Superior temporal gyrus (tissue), 1 donor: ENCODE measurements at regions not wholly inside any gene's neighbourhood (a gene's known extent, or its start where the extent isn't known, plus 50 kb on each side); places are given as distances from the start of the nearest gene placed in this dataset.

Experiments used
- DNase-seq: peaks from one replicate; pipeline ENCODE4 v3.0.0-alpha.2; 2016; ENCODE audit errors: extremely low spot score

DNA sequence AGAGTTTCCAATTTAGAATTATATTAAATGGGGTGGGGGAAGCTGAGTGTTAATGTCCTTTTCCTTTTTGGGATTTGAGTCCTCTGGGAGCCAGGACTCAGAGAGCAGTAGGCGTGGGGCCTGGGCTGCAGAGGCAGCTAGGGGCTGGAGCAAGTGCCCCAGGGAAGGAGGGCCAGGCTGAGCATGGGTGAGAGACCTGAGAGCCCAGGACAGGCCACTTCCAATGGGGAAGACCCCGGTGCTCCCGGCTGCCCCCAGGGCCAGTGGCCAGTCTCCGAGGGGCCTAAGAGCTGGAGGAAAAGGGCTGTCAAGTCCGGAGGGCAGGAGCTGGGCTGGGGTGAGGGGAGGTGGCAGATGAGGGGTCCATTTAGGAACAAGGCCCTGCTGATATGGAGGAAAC lies 371.5 kb downstream of the ZNF536 start:
- no peak for DNase-seq

DNA sequence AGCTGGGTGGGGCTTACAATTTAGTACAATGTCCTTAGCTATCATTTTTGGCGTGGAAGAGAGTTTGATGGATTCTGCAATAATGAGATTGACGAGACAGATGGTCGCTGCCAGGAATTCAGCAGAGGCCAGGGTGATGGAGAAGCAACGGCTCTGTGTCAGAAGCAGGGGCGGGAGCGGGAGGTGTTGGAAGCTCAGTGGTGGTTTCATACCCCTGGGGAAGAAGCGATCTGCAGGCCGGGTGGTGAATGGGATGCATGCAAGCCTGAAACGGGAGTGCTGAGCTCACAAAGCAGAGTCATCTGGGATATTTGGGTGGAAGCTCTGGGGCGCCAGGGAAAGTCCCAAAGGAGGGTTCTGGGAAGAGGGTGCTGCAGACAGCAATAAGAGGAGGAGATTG lies 370.8 kb downstream of the ZNF536 start:
- no peak for DNase-seq

DNA sequence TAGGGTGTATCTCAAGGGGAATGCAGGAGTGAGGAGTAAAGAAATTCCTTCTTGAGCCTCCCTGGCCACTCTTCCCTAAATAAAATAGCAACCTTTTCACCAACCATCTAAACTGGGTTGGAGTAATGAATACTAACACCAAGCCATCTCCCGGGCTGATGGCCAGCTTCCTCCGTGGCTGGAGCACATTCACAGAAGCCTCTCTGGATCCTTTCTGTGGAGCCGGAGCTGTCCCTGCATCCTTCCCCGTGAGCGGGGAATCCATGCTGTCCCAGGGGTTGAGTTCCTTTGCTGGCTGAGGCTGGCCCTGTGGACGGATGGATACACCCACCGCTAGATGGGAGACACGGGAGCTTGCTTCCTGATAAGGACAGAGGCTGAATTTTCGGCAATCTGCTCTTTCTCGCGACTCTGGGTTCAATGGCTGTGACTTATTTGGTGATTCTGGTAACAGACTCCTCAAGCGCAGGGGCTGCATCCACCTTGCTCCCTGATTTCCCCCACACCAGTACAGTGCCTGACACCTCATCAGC lies 370.3 kb downstream of the ZNF536 start:
- DNase-seq: no peak

DNA sequence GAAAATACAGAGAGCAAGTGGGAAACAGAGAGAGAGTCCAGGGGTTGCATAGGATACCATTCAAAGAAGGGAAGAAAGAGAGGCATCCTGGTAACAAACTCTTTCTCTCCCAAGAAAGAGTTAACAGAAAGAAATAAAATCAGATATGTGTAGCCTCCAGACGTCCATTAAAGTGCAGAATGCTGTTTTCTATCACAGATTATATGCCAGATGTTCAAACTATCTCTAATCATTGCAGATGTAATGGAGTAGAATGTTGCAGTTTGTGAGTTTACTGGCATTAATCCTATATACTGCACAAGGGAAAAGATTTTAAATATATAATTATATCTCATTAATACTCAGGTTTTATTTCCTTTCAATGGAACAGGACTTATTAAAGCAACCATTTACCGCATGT lies 369.4 kb downstream of the ZNF536 start:
- DNase-seq: no peak

DNA sequence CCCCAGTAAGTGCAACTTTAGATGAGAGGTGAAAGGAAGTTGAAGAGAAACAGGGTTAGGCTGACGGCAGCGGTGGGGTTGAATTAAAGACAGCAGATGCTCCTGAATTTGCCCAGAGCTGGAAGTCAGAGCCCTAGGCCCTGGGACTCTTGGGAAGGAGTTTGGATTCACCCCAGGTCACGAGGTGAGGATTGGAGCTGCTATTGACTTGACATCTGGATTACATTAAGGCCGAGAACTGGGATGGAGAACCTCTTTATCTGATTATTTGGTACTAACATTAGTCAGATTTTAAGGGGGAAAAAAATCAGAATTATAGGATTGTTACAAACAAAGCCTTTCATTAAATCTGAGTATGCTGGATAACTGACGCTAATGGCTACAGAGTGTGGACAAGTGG lies 367.2 kb downstream of the ZNF536 start:
- DNase-seq: no peak

DNA sequence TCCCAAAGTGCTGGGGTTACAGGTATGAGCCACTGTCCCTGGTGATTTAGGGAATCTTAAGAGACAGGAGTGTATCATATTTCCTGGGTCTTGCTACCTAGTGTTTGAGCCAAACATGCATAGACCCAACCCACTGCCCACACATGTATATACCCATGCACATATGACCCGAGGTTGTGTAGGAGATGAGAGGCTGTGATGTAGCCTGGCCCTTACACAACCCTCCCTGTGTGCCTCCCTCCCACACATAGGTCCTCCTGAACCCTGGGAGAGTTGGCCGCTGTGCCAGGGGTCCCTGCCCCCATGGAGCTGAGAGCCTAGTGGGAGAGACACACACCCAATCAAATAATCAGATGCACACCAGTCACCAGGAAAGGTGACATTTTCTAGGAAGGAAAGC lies 365.9 kb downstream of the ZNF536 start:
- no peak for DNase-seq

DNA sequence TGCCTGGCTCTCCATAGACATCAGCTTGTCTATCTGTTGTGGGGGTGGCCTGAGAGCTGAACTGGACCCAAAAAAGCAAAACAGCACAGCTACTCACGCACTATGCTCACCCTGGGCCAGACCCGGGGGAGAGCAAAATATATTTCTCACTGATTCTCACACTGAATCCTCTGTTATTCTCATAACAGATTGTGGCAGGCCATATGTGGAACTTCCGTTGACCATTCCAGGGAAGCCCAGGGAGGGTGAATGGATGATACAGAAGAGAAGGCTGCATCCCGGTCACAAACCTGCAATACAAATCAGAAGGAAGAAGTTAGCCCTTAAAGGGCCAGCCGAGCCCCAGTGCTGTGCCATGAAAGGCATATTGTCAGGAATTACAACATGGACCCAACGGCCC lies 362.5 kb downstream of the ZNF536 start:
- DNase-seq: no peak

DNA sequence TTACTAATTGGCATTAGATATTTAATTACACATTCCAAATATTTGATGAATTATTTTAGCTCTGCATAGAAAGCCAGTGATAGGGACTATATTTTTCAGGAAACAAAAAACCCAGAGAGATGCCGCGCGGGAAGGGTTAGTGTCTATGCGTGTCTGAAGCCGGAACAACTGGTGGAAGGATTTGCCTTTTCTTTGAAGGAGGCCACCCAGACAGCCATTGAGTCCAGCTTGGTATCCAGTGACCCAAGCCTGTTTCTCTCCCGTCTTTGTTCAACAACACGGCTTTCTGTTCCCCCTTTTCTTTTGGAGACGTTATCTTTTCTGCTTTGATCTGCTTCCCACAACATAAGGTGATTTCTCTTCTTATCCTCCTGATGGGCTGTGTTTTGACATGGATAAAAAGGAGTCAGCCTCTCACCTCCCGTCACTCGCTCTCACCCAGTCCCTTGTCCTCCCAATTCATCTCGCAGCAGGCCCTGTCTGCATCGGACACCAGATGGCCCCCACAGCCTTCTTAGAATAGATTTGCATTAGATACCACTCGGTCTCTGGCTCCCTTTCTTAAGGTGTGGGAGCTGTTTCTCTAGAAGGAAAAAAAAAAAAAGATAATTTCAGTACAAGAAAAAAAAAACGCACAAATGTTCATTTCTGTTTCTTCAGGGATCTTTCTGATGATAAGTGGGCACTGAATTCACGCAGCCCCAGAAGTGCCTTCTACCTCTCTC lies 361.8 kb downstream of the ZNF536 start:
- DNase-seq: peak; percentile 63

DNA sequence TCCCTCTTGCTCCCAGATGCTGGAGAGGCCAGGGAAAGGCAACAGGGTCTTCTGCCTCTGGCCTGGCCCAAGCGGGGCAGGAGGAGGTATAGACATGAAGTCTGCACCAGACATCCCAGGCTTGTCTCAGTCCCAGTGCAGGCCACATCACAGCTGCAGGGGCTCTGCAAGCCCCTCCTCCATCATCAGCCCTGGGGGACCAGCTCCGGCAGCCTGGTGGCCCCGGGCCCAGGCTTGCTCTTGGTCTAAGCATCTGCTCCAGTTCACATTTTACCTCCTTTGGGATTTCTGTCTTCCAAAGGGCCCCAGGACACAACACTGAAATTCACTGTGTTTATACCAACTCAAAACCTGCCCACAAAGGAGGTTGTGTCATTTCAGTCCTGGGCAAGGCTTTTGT lies 359.4 kb downstream of the ZNF536 start:
- no peak for DNase-seq

DNA sequence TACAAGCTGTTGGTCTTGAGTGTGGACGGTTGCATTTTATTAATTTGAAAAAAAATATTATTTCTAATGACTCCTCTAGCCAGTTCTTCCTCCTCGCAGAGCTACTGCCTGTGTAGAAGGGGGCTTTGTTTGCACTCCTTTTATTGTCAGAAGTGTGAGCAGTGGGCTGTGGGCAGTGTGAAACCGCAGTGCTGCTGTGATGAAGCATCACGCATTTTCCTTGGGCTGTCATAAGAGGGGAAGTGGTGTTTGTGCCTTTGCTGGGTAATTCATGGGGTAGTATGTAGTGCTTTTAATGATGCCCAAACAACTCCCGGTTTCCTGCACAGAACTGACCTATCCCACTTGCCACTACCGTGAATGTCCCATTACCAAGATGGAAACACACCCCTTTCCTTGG lies 357.3 kb downstream of the ZNF536 start:
- DNase-seq: no peak

DNA sequence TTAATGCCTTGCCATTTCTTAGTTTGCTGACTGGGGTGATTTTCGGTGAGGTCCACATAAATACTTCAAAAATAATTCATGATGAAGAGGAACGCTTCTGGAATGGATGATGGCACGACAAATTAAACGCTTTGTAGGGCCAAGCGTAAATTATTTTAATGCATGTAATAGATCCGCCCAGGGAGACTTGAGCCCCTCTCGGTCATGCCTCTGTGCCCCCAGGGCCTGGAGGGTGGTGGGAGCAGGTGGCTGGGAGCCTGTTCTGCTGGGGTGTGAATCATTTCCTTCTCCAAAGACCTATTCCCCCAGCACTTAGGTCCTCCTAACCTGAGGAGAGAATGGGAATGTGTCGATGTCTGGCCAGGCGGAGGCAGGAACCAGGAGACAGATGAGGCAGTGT lies 350.6 kb downstream of the ZNF536 start:
- no peak for DNase-seq

DNA sequence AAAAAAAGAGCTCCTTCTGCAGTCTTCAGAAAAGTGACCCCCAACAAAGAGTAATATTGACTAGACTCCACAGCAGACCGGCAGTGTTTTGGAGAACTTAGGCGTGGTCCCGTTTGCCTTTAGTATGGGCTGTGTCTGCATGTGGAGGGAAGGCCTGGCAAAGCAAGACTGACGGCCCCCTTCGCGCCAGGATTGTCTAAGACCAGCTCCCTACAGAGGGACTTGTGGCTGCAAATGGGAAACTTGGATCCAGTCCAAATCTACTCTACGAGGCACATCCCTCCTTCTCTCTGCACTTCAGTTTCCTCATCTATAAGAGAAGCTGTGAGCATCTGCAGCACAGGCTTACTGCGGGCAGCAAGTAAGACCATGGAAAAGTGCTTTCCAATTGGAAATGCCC lies 350.0 kb downstream of the ZNF536 start:
- DNase-seq: no peak

DNA sequence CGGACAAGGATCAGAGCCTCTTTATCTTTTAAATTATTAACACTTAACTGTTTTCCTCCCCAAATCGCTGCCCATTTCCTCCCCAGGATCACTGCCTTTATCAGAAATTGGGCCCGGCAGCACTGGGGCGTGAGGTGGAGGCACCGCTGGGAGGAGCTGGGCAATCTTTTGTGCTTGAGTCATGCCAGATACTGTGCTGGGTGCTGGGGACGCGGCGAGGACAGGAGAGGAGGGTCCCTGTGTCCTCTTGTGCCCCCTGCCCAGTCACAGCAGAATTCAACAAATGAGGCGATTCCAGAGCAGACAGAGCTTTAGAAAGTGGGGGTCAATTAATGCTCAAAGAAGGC lies 347.8 kb downstream of the ZNF536 start:
- no peak for DNase-seq

DNA sequence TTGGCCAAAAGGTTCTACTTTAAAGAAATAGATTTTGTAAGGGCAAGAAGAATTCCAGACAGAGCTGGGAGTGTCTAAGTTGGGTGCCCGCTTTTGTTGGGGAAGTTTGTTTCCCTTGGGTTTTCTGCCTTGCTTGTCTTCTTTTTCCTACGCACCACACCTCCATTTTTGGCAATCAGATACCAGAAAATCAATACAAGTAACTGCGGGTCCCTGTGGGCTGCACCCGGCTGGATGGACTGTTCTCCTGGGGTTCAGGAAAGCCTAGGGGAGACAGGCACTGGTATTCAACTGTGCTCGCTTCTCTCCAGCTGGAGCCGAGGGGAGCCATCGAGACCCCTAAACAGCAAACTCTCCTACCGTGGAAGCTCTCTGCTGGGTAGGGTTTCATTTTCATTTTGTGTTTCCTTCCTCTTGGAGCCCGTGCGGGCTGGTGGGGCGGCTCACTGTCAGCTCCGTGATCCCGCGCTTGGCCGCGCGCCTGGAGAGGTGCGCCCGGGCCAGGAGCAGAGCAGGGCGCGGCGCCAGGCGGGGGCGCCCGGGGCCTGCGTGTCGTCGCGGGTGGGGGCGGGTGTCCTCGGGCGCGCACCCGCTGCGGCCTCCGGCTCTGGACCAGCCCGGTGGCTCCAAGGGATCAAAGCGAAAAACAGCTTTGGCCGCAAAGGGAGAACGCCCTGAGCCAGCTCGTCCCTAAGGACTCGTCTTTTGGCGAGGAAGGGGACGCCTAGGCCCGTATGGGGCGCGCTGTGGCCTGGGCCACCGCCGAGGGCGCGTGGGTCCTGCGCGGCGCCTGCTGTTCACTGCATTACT lies 347.2 kb downstream of the ZNF536 start:
- DNase-seq: peak; percentile 21

DNA sequence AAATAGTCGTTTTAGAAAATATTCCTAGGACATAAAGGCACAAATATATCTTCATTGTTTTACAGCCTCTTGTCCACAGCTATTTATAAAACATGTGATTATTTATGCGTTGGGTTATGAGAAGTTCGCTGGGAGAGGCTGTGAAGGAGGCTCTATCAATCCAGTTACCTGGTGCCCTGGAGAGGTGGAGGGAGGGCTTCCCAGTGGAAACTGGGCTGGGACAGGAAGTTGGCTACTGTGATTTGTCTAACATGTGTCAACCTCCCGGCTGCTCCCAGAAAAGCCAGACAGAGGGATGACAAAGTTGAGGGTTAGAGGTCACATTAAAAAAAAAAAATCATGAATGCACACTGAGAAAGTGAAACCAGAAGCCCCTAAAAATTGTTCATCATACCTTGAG lies 346.5 kb downstream of the ZNF536 start:
- no peak for DNase-seq

DNA sequence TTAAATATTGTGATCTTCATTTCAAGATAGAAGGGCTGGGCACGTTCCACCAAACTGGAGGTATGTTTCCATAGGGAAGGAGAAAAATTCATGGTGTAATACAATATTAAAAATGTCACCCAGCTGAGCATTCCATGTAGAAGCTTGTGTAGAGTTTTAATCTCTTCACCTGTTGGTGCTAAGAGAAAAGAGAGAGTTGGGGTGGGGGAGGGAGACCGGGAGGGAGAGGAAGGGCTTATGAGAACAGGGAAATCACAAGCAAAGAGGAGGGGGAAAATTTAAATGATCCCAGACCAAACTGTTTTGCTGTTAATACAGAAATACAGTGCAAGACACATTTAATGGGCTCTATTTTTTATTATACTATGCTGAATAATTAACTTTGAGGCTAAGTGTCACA lies 345.8 kb downstream of the ZNF536 start:
- DNase-seq: no peak

DNA sequence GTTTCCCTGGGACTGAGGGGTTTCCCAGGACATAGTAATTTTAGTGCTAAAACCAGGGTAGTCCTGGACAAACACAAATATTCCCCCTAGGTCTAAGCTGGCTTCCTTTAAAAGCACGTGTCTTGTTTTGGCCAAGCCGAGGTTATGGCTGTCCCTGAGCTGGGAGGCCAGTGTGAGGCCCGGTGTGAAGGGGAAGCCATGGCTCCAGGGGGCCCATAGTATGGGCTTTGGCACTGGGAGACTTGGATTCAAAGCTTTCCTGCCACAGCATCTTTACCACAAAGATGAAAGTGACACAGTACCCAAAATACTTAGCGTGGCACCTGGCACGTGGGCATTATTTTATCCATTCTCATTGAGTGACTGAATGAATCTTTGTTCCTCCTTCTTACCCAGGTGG lies 345.2 kb downstream of the ZNF536 start:
- DNase-seq: no peak

DNA sequence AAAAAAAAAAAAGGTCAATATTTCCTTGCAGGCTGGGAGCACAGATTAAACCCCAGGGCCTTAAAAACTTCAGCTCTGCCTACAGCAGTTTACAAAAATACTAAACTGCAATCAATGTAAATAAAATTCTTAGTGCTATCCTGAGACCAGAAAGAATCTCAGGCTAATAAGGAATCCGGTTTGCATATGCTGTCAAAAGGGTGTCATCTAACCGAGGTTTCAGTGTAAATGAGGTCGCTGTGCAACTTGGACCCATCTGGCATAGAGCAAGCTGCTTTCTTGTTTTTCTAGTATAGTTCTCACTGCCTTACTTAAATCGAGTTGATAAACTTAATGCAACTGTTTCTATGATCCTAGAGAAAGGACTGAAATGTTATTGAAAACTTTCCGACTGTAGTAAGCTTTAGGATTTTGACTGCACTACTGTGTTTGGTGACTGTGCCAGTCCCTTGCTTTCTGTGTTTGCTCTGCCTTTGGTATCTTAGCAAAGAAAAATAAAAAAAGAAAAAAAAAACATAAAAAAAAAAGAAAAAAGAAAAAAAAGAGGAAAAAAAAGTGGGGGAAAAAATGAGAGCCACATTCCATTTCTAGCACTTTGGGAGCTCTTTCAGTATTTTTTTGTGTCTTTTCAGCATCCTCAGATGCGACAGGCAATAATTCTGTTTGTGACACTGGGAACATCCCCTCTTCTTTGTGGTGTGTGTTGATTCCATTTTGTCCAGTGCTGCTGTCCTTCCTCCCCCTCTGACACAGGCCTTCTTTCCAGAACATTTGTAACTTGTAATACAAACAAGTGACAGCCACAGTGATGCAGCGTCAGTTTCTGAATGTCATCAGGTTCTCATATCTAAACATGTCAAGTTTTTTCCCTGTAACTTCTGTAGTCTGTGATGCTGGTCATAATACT lies 340.5 kb downstream of the ZNF536 start:
- DNase-seq: no peak

DNA sequence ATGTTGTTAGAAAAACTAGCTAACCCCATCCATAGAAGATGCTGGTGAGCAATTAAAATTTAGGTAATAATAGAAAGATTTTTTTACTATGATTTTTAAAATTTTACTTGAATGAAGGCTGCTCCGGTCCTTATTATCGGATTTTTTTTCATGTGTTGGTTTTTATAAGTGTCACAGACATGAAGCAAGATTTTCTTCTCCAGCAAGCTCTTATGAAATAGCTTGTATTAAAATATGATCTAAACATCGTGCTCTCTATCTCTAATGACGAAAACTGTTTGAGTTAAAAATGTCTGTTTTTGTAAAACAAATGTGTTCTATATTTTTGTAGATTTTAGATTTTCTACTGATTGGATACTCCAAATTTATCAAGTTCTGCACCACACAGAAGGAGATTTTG lies 339.6 kb downstream of the ZNF536 start:
- no peak for DNase-seq

DNA sequence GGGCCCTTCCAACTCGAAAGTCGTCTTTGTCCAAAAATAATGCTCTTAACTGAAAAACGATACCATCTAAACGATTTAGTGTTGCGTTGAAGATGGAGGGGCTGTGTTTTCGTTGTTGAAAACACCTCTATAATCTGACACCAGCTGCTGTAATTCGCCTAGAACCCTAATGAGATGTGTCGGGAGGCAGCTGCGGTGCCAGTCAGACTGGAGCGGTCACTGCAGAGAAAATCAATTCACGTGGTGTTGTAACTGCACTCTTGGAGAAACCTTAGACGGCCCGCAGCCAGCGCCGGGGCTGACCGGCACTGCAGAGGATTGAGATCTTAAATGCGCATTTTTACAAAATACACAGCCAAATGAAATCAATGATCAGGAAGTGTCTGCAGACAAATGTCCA lies 339.1 kb downstream of the ZNF536 start:
- DNase-seq: no peak

DNA sequence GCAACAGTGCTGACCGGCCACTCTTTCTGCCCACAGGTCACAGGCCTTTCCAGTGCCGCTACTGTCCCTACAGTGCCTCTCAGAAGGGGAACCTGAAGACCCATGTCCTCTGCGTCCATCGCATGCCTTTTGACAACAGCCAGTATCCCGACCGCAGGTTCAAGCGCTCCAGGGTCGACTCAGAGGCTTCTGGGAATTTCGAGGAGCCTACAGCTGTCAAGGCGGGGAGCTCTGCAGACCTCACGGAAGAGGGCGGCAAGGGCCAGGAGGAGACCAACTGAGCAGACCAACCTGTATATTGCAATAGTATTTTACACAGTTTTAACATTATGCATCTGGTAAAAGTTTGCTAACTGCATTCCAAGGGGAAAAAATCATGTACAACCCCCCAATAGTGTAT lies 338.5 kb downstream of the ZNF536 start:
- DNase-seq: no peak

DNA sequence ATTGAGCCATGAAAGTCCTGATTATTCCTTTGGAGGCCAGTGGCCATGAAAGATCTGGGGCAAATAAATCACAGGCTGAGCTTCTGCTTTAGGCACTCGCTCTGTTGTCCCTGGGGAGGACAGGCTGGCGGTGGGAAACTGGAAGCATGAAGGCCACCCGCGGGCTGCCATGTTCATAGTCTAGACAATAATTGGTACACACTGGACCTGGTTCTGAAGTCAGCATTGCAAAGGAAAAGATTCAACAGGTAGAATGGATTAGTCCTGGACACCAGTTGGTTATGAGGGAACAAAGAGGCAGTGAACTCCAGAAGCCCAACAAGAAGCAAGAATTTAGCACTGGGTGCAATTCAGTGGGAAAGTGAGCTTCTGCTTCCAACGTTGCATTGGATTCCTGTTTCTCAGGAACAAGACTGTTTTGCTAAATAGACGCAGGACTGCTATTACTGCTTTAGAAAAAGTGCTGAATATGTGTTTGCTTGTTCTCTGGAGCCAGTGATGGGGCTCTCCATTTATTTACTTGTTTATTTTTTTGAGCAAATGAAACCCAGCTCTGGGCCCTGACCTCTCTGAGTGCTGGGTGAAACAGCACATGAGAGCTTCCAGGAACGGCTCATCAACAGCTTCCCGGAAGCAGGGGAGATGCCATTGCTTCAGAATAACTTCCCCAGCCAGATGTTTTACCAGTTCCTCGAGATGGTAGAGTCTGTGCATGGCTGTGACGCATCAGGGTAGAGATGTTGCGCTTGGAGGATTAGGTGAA lies 336.4 kb downstream of the ZNF536 start:
- no peak for DNase-seq
